ENCODE measurements at regions not wholly inside any gene's neighbourhood (a gene's known extent, or its start where the extent isn't known, plus 50 kb on each side); places are given as distances from the start of the nearest gene placed in this dataset.

DNA sequence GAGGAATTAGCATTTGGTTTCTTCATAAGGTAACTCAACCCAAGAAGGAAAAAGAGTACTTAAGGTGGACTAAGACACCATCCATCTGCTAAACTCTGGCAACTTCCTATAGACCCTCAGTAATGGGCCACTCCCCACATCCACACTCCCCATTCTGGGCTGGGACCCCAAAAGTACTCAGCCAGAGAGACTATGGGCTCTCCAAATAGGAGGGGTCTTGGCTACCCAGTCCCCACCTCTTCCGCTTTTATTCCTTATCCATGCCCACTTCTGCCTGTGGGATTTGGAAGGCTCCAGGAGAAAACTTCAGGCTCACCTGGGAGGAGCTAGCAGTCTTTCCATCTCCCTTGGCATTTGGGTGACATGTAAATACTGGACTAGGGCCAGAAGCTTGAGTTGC, 164.5 kb upstream of the CCL2 start:
- DNase-seq (ENCODE audit: low spot score) = no peak

DNA sequence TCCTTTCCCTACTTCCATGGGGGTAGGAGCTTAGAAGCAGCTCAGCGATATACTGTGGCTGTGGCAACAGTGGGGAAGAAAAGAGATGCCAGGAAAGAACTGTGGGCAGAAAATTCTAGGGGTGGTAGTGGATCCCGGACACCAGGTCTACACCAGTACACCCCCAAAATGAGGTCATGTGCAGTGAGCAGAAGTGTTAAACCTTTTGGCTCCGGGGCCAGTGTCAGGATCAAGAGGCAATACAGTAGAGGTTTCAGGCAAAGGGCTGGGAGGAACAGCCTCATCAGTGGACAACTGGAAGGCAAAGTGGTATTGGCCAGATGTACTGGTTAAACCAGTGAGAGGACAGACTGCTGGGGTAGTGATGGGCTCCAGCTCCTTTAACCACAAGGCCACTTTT, 163.1 kb upstream of the CCL2 start:
- no peak for DNase-seq (ENCODE audit: low spot score)

DNA sequence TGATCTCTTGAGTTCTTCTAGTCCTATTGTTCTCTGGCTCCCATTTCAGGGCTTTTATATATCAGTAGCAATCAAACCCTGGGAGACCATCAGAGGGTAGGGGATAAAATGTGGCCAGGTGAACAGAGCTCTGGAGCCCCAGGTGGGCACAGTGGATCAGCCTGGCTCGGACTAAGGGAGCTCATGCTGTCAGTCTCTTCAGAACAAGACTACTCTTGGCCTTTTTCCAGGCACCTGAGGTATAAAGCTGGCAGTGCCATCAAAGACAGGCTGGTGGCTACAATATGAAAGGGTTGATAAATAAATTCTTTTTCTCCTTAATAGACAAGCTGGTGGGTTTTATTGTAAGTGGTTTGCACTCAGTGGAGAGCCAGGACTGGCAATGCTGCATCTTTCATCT, 160.0 kb upstream of the CCL2 start:
- no peak for DNase-seq (ENCODE audit: low spot score)

DNA sequence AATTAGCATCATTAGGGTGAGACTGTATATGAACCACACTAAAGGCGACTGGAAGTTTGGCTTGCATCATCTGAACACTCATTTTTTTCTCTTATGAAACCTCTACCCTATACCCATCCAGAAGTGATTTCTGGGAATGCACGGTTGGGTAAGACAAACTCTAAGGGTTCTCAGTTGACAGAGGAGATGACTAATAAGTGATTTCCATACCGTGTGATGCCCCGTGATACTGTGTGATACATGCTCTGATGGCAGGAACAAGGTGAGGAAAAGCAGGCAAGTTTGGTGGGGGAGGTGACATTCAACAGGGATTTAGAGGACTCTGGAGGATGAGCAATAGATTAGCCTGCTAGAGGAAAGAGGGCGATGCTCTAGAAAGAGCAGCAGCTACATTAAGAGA, 156.4 kb upstream of the CCL2 start:
- DNase-seq (ENCODE audit: low spot score) = no peak

DNA sequence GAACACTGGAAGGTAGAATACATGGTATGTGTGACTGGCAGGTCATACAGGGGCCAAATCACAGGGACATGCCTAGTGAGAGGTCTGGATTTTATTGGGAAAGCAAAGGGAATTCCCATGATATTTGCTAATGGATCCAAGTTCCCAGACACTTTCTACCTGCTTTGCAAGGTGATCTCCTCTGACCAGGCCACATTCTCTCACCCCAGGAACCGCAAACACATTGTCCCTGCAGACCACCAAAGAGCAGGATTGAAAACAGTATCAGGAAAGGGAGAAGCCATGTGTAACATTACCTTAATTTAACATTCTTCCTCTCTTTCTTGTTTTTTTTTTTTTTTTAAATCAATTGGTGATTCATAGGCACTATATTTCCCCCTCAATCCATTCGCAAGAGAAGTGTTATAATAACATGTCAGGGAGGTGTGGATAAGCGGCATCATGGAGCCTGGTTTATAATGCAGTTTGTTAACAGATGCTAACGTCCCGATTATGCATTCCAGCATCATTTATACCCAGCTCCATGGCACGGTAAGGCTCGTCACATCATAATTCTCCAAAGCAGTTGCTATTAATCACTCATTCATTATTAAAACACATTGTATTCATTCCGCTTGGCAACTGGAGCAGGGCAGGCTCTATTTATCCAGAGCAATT, 155.1 kb upstream of the CCL2 start:
- no peak for DNase-seq (ENCODE audit: low spot score)

DNA sequence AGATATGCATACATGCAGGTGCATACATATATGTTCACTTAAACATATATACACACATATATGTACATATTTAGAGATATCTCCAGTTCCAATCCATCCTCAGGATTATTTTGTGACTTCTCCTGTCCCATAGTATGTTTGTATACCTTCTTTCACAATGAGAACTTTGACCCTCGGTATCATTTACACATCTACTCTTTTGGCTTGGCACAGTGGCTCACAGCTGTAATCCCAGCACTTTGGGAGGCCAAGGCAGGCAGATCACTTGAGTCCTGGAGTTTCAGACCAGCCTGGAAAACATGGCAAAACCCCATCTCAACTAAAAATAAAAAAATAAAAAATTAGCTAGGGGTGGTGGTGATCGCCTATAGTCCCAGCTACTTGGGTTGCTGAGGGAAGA, 148.1 kb upstream of the CCL2 start:
- no peak for DNase-seq (ENCODE audit: low spot score)

DNA sequence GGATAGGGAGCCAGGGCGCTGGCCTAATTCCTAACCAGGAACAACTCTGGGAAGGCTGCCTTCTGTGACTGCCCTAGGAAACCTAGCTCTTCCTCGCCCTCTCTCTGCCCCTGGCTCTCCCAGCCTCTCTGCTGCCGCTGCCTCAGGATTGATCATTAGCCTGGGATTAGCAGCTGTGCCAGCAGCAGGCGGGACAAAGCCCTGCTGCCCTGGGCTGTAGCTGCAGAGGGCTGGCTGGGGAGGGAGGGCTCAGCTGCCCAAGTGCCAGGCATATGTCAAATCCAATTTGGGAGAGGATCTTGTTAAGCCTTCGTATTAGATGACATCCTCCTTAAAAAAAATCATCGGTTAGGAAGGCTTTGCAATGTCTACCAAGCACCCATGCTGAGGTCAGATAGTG, 144.8 kb upstream of the CCL2 start:
- DNase-seq (ENCODE audit: low spot score) = no peak

DNA sequence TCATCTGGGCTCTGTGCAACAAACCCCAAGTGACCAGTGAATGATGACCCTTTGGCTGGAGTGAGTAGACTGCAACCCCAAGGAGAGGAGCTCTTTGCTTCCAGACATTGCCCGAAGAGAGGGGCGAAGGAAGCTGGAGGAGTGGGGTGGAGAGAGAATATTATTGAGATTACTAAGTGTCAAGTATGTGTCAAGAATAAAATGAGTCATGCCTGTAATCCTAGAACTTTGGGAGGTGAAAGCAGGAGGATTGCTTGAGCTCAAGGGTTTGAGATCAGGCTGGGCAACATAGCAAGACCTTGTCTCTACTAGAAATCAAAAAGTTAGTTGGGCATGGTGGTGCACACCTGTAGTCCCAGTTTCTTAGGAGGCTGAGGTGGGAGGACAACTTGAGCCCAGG, 142.0 kb upstream of the CCL2 start:
- DNase-seq (ENCODE audit: low spot score) = no peak

DNA sequence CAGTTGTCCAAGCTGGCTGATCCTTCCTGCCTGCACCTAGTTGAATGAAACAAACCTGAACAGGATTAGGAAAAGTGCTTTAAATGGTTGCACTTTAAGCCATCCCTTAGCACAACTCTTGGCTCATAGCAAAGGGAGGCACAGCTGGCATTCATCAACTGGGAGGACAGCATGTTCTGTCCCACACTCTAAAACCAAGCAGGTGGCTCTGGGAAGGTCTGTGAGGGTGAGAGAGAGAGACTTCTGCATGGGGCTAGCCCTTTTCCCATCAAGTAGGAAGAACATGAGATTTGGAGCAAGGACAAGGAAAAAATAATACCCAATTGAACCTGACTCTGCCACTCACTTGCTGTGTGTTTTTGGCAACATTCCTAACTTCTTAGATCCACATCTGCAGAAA, 140.9 kb upstream of the CCL2 start:
- no peak for DNase-seq (ENCODE audit: low spot score)

DNA sequence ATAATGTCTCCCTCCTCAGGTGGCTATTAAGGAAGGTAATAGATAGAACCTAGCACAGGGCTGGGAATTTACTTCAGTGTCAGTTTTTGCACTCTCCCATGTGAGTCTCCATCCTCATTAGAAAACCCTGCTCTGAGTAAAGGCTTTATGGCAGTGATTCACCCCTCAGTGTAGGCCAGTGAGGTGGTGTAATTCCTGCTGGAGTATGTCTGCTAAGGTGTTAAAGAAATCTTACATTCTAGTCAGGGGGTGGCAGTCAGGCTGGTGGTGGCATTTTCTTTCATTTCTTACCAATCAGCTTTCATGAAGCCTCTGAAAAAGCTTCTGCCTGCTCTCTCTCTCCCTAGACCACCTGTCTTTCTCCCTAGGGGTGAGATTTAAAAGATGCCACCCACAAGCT, 138.8 kb upstream of the CCL2 start:
- DNase-seq (ENCODE audit: low spot score) = no peak

DNA sequence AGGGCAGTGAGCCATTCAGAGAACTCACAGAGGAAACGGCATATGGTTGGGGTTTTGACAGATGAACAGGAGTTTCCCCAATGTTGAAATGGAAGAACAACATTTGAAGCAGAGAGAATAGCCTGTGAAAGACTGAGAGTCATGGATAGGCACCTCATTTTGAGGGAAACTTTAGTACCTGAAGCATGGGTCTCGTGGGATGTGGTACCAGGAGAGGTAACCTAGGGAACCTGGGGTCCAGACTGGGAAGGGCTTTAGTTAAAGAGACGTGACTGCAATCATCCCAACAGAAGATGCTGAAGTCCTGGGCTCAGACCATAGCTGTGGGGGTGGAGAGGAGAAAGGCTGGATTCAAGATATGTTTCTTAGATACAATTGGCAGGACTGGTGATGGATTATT, 137.8 kb upstream of the CCL2 start:
- no peak for DNase-seq (ENCODE audit: low spot score)

DNA sequence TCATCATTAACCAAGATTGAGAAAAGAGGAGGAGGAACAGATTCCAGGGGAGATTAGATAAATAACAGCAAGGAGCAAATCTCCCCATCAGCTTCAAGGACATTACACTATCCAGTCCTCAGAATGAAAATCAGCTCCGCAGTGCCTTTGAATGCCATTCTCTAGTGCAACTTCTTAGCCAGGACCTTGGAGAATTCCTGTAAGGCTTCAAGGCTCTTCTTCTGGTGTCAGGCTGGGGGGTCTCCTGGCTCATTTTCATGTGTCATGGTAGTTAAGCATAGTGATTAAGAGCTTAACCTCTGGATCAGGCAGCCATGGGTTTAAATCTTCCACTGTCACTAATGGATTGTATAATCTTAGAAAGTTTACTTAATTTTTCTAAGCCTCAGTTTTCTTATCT, 137.3 kb upstream of the CCL2 start:
- no peak for DNase-seq (ENCODE audit: low spot score)

DNA sequence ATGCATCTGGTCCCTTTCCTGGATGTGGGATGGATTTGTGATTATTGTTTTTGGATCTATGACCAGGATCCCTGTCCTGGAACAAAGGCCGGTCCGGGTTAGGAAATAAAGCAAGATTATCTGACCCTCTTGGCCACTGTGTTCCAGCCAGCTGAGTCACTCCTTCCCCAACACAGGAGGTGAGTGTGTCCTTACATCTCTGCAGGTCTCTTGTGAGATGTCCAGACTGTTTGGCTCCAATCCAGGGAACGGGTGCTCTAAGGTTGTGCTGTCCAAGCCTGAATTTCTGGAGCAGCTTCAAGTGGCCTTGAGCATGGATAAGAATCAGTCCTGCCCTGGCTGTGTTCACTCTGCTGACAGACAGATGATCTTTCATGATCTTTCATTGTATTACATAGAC, 136.5 kb upstream of the CCL2 start:
- no peak for DNase-seq (ENCODE audit: low spot score)

DNA sequence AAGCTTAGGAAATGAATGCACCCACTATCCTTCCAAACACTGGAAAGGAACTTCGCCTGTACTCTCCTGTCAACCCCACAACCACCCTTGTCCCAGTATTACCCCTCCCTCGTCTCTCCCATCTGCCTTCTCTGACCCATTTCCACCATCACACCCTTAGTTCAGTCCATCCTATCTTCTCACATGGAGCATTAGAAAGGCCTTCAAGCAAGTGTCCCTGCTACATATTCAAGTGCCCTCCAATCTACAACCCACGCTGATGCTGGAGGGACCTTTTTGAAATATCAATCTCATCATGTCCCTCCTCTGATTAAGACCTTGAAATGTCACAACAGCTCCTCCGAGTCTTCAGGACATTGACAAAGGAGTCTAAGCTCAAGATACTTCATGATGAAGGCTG, 133.8 kb upstream of the CCL2 start:
- no peak for DNase-seq (ENCODE audit: low spot score)

DNA sequence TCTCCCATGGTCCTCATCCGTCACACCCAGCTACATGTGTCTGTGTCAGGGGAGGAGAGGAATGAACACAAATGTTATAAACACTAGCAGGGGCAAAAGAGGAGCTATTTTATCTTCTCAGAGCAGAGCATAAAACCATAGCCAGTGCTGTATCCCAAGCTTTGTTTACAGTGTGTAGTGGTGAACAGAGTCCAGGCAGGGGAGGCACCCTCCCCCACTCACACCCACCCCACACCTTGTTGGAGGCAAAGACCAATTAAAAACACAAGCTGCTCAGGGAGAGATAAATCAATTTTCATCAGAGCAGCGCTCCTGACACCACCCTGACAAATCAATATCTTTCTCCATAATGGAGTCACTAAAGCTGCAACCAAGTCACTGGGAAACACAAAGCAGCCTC, 132.6 kb upstream of the CCL2 start:
- no peak for DNase-seq (ENCODE audit: low spot score)

DNA sequence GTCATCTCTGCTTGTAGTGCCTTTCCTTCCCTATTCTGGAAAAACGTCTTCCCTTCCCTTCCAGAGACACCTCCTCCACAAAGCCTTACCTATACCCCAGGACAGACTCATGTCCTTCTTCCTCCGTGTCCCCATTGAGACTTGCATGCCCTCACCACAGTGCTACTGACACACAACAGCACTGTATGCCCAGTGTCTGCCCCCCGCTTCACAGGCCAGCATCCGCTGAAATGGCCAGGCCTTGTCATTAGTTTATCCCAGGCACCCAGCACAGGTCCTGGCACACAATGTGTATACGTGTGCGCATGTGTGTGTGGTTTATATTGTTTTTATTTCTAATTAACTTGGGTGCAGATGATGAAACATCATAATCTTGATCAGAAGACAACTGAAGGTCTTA, 130.1 kb upstream of the CCL2 start:
- DNase-seq (ENCODE audit: low spot score) = no peak

DNA sequence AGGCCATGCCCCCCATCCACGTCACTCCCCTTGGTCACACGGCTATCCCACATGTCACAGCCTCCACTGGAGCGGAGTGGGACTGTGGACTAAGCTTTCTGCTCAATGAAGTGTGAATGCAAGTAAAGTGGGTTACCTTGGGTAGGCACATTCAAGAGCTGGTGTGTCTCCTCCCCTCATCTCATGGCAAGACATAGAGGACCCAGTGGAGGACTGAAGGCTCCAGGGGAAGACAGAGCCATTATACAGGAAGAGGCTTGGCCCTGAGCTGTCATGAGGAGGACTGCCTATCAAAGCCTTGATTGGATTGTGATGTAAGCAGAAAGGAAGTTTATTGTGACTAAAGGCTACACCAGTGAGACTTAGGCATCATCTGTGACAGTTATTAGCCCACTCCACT, 129.2 kb upstream of the CCL2 start:
- no peak for DNase-seq (ENCODE audit: low spot score)

DNA sequence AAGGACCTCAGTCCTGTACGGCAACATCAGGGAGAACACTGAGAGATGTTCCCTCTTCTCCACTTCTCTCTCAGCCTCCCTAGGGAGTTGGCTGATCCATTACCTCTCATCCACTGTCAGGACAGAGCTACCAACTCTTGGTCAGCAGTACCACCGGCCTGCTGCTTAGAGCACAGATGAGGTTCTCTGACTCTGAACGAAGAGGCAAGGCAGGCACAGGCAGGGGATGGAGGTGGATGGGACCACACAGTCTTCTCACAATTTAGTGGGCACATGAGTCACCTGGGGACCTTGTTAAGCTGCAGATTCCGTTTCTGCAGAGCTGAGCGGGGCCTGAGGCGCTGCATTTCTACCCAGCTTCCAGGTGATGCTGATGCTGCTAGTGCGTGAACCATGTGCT, 128.6 kb upstream of the CCL2 start:
- DNase-seq (ENCODE audit: low spot score) = no peak

DNA sequence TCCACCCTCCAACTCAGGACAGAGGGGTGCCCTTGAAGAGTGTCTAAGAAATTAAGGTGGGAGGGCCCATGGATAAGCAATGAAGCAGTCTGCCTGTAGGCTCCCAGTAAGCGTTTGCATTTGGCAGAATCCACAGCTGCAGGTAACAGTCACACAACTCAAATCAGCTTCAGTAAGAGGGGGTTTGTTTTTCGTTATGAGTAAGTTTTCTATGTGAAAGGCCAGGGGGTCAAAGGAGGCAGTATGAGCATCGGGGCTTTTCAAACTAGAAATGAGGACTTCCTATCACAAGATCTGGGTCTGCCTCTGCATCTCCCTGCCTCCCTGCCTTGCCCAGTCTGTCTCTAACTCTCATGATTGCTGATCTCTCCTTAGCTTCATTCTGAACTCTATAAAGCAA, 128.1 kb upstream of the CCL2 start:
- no peak for DNase-seq (ENCODE audit: low spot score)

DNA sequence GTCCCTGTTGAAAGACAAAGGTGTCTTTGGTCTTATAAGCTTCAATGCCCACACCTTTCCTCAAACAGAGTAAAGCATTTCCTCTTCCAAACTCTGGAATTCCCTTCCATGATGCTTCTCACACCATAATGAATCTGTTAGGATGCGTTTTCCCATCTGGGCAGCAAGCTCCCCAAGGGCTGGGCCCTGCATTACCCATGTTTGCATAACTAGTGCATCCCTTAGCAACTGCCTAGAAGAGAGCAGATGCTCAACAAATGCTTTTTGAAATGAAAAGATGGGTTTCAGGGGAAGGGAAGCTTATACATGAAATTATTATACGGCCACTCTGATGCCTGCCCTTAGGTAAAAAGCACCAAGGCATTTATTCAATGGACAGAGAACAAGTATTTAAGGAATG, 124.5 kb upstream of the CCL2 start:
- DNase-seq (ENCODE audit: low spot score) = no peak

DNA sequence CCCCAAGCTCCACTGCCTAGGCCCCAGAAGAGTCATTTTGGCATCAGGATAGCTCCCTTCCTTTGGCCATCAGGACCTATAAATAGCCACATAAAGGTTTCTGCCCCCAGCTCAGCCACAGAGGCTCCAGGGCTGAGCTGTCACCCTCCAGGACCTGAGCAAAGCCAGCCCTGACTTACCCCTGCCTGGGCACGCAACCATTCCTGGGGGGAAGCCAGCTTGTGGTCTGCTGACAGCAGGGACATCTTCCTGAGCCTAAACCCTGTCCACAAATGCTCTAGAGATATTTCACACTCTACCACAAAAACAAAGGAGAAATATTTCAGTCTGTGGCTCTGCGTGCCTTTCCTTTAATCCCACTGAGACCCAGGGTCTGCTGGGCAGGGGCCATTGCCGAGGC, 123.7 kb upstream of the CCL2 start:
- no peak for DNase-seq (ENCODE audit: low spot score)

DNA sequence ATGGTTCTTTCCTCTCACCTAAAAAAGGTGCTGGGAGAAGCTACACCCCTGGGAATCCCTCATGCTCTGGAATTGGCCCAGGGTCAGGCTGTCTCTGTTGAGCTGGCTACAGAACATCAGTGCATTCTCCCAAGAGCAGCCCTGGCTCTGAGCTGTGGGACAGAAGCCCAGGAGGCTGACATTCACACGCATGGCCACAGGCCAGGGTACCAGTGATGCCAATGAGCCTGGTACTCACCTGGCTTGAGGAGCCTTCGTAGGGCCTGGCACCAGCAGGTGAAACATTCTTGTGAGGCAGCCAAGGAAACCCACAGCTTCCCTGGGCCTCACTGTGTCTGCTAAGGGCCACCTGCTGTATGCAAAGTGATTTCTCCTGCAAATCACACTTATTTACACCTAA, 121.7 kb upstream of the CCL2 start:
- no peak for DNase-seq (ENCODE audit: low spot score)

DNA sequence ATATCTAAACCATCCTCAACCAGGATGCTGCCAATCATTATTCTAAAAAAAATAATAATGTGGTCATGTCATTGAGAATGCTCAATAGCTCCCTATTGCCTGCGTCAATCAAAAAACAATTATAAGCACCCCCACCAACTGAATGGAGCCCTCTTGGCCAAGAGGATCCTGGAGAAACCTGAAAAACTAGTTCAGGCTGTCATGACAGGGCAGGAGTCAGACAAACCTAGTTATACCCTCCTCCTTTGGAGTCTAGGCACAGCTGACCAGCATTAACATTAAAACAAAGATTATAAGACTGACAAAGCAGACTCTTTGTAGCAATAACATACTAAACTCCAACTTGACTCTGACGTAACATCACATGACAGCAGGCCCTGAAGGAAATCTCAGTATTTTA, 119.2 kb upstream of the CCL2 start:
- no peak for DNase-seq (ENCODE audit: low spot score)

DNA sequence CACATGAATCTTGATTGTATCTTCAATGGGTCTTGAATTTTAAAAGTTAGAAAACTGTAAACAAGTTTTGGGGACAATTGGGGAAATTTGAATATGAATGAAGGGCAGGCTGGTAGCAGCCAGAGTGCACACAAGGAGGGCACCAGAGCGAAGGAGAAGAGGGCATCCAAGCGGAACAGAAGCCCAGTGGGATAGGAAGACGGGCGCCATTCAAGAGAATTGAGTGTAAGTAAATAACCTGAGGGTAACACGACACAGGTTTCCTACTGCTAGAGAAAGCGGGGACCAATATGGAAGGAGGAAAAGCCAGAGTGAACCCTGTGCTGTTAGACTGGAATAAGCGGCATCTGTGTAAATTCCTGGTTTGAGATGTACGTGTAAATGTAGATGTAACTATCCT, 115.1 kb upstream of the CCL2 start:
- no peak for DNase-seq (ENCODE audit: low spot score)

DNA sequence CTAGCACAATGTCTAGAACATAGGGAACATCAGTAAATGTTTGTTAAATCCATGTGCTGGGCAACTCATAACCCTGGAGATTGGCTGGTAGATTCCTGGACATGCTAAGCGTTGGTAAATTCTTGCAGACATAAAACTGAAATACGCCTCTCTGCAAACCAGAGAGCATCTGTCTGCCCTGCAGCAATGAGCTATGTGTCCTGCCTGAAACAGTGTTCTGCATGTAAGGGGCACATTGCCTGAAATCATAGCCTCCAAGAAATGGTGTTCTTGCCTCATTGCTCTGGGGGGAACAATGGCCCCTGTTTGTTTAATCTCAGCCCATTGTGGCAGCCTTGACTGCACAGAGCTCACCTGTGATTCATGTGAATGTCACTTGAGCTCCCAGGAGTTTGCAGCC, 113.5 kb upstream of the CCL2 start:
- no peak for DNase-seq (ENCODE audit: low spot score)

Measured in left forelimb (tissue), 1 donor.